GM12801 (cell line): ENCODE measurements at regions not wholly inside any gene's neighbourhood (a gene's known extent, or its start where the extent isn't known, plus 50 kb on each side); places are given as distances from the start of the nearest gene placed in this dataset.

Experiments used
- CTCF ChIP-seq: IDR thresholded peaks from one replicate; pipeline ENCODE4 v1.5.1; 2011; ENCODE audit warnings: control low read depth; ENCODE audit not compliant: insufficient read length; ENCODE audit errors: extremely low read depth

GRCh38 chr7:9175871-9176270 is 742.5 kb downstream of the NXPH1 start:
- no peak for TF ChIP-seq CTCF

GRCh38 chr7:9181356-9181755 is 747.9 kb downstream of the NXPH1 start:
- TF ChIP-seq CTCF, result no peak

GRCh38 chr7:9186730-9187129 is 753.3 kb downstream of the NXPH1 start:
- no peak for TF ChIP-seq CTCF

- no peak for TF ChIP-seq CTCF
Observed at GRCh38 chr7:9189703-9190102, 756.3 kb downstream of the NXPH1 start.

GRCh38 chr7:9192969-9193368 is 759.6 kb downstream of the NXPH1 start:
- no peak for TF ChIP-seq CTCF

GRCh38 chr7:9200626-9201025 is 767.2 kb downstream of the NXPH1 start:
- TF ChIP-seq CTCF, result no peak

- TF ChIP-seq CTCF, result no peak
Observed at GRCh38 chr7:9201928-9202327, 768.5 kb downstream of the NXPH1 start.

- TF ChIP-seq CTCF, result no peak
Observed at GRCh38 chr7:9204571-9204970, 771.2 kb downstream of the NXPH1 start.
